HG03097 (cell line): ENCODE measurements at regions not wholly inside any gene's neighbourhood (a gene's known extent, or its start where the extent isn't known, plus 50 kb on each side); places are given as distances from the start of the nearest gene placed in this dataset.
"Not testable (repeated sequence)": the region's sequence is repeated elsewhere in the genome, so short reads cannot be mapped to it uniquely, and the experiment has no call there.

Source experiments
- ATAC-seq: cut with Tn5 transposase; IDR thresholded peaks from one replicate; pipeline ENCODE4 v1.9.1; 2021; ENCODE audit not compliant: unreplicated experiment, low FRiP score

DNA sequence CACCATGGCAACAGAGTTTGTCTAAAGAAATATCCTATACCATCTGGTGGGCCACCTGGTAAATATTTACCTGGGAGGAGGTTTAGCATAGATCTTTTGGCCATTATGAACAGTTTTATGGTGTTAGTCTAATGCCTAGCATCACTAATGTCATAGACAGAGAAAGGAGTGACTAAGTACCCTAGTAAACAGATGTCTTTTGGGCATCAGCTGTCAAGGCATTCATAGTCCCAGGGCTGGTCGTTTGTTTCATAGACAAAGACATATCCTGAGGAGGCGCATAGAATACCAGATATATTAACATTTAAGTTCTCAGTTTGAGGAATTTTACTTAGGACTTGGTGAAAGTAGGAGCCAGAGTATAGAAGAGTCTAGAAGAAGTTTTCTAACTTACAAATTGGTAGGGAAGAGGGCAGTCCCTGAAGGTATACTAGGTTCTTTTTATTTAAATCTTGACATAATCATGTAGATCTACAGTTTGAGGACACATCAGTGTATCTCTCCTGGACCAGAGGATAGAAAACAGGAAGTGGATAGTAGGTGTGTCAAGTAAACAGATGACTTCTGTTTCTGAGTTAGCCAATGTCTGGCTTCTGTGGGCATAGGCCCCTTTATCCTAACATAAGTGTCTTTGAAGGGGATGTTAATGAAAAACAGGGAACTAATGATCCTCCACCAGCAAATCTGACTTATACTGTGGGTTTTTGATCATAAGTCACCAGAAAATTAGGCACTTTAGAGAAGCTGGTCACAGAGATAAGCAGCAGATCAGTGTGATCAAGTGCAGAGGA is 105.0 kb upstream of the PRSS3 start:
- no peak for ATAC-seq

GRCh38 chr9:33695299-33695698 is 100.1 kb upstream of the PRSS3 start:
- ATAC-seq = no peak

- no peak for ATAC-seq
These were observed 99.5 kb upstream of the PRSS3 start for GRCh38 chr9:33695856-33696255.

DNA sequence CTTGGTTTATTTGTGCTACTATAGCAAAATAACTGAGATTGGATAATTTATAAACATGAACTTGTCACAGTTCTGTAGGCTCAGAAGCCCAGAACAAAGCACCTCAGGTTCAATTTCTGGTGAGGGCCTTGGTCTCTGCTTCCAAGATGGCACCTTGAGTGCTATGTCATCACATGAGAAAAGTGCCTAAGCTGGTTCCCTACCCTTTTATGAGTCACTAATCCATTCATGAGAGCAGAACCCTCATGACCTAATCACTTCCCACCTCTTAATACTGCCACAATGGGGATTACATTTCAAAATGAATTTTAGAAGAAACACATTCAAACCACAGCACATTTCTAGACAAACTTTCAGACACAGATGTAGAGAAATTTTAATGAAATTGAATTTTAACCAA is 98.2 kb upstream of the PRSS3 start:
- no peak for ATAC-seq

DNA sequence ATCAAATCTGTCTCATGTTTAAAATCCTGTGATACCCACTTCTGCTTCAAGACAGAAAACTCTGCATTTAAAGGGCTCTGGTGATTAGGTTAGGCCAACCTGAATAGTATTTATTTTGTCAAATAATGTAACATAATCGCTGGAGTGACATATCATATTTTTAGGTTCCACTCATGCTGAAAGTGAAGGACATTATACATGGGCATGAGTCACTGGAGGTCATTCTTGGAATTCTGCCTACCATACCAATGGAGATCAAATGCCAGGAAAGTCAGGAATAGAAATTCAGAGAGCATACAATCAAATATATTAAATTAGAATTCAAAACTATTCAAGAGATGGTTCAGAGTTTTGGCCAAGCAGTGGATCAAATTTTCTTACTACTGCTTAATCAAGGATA is 97.1 kb upstream of the PRSS3 start:
- ATAC-seq = no peak

- ATAC-seq = not testable (repeated sequence)
These were observed 94.4 kb upstream of the PRSS3 start for GRCh38 chr9:33700940-33701339.

- ATAC-seq = no peak
These were observed 91.8 kb upstream of the PRSS3 start for GRCh38 chr9:33703430-33704102.

DNA sequence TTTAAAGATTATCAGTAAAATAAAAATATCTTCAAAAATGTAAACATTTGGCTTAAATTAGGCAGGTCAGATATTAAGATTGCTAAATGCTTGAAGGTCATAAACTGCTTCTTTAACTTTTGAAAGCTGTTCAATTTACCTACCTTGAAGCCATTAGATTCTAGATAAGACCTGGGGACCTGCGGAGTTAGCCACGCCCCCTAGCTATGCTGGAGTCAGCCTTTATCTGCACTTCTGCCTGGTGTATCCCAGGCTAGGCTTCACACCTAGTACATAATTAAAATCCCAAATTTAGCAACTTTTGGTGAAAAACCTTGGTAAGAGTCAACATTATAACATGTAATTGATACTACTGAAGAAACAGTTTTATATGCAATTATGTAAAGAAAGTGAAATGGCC is 89.9 kb upstream of the PRSS3 start:
- ATAC-seq = not testable (repeated sequence)

- no peak for ATAC-seq
These were observed 86.9 kb upstream of the PRSS3 start for GRCh38 chr9:33708441-33708840.

DNA sequence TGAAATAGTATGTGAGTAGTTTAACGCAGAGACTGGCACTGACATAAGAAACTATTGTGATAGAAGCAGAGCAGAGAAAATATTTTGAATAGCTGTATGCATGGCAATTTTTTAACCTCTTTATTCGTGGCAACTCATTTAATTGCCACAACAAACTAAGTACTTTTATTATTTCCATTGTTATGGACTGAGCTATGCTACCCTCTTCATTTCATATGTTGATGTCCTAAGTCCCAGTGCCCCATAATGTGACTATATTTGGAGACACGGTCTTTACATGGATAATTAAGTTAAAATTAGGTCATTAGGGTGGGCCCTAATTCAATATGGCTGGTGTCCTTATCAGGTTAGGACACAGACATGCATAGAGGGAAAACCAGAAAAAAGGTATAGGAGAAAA is 86.1 kb upstream of the PRSS3 start:
- no peak for ATAC-seq

DNA sequence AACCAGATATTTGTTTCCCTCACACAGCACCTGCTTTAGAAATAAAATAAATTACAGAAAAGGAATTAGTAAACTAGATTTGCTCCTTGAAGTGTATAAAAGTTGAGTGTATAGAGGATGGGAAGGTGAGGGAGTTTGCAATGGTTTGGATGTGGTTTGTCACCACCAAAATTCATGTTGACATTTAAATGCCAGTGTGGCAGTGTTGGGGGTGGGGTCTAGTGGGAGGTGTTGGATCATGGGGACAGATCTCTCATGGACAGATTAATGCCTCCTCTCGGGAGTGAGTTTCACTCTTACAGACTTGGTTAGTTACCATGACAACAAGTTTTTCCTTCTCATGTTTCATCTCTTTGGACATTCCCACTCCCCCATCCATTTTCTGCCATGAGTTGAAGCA is 83.9 kb upstream of the PRSS3 start:
- not testable (repeated sequence) for ATAC-seq

DNA sequence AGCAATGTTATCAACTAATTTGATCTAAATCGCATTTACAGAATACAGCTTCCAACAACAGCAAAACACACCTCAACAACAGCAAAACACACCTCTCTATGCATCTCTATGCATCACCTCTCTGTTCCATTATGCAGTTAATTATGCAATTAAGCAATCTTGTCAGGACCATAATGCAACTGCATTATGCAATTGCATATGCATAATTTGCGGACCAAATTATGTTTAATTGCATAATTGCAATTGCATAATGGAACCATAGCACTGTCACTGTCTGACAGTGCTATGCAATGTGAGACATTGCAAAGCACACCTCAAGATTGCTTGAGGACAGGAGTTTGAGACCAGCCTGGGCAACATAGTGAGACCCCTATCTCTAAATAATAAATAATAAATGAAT is 80.4 kb upstream of the PRSS3 start:
- no peak for ATAC-seq

- no peak for ATAC-seq
These were observed 76.4 kb upstream of the PRSS3 start for GRCh38 chr9:33718987-33719386.

DNA sequence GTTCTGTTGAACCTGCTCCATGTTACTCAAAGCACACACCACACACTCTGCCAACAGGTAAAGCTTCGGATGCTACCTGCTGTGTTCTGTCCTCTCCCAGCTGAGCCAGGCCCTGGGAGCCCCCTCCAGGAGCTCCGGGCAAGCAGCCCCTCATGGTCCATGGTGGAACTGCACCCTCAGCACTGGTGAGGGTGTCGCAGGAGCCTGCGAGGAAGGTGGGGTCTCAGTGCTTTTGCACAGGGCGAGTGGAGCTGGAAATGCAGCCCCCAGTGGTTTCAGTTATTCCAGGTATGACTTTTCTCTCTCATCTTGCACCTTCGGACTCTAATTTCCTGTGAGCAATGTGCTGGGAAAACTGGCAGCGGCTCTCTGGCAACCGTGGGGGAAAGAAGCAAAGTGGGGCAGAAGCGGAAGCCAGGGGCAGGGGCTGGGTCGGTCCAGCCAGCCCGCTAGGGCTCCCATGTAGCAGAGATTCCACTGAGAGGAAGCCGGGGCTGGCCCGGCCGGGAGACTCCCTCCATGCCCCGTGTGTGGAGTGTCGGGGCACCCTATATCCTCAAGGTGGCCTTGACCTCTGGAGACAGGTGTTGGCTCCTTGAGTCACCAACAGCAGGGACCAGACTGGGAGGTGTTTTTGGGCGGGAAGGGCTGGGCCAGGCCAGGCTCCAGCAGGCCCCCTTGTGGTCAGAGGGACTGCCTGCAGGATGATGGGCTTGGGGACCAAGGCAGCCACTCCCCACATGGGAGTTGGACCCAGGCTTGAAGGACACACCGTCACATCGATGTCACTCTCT is 75.6 kb upstream of the PRSS3 start:
- ATAC-seq = no peak

DNA sequence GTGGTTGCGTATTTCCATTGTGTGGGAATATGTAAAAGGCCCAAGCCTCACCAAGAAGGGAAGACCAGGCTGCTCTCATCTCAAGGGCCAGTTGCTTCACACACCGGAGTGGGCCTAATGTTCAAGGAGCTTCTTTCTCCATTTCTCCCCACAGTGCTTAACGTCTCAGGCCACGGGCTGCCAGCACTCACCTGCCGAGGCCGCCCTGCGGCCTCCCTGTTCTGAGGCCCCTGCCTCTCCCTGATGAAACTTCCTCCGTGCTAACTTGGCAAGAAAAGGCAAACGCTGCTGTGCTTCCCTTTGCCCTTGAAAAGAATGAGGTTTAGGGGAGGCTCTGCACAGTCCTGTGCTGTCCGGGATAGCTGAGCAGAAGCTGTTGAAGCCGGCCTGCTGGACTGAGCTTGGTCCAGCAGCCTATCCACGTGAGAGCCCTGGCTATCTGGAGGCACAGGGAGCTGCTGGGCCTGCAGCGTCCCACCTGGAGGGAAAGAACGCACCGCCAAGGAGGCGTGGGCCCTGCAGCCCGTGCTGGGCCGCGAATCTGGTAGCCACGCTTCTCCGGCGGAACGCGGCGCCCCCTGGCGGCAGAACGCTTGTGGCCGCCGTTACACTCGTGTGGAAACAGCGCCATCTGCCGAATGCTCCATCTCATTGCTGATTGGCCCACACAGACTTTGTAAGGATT is 73.5 kb upstream of the PRSS3 start:
- peak; percentile 68 for ATAC-seq

DNA sequence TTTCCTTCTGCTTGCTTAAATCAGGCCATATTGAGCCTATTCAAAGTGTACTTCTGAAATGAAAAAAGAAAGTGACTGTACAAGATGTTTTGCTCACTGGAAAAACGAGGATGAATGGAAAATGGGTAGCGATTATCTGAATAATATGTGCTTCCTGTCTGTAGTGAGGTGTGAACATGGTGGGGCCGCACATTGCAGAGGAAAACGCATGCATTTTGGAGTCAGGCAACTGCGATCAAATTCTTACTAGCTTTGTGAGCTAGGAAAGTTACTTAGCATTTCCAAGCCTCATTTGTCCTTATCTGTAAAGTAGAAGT is 73.0 kb upstream of the PRSS3 start:
- no peak for ATAC-seq

DNA sequence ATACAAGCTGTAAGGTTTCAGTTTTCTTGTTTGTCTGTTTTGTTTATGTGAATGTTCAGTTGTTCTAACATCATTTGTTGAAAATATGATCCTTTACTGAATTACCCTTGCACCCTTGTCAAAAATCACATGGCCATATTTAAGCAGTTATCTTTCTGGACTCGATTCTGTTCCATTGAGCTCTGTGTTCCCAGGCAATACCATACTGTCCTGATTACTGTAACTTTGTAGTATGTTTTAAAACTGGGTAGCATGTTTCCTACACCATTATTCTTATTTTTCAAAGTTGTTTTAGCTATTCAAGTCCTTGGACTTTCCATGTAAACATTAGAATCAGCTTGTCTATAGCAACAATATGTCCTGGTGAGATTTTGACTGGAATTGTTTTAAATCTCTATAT is 66.7 kb upstream of the PRSS3 start:
- no peak for ATAC-seq

DNA sequence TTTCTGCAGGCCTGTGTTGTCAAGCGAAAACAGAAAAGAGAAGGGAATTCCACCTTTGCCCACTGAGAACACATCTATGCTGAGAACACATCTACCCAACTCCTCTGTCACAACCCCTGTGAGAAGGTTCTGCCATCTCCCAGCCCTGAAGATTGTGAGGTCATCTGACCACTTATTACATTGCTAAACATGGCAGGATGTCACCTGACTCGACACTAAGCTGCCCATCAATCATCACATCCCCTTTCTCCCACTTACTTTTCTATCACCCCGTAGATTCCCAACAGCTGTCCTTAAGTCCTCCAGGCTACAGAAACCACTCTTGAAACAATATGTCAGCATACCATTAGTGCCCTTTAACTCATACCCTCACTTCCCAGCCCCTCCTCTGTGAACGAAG is 64.2 kb upstream of the PRSS3 start:
- ATAC-seq = no peak

- no peak for ATAC-seq
These were observed 63.7 kb upstream of the PRSS3 start for GRCh38 chr9:33731625-33732024.

DNA sequence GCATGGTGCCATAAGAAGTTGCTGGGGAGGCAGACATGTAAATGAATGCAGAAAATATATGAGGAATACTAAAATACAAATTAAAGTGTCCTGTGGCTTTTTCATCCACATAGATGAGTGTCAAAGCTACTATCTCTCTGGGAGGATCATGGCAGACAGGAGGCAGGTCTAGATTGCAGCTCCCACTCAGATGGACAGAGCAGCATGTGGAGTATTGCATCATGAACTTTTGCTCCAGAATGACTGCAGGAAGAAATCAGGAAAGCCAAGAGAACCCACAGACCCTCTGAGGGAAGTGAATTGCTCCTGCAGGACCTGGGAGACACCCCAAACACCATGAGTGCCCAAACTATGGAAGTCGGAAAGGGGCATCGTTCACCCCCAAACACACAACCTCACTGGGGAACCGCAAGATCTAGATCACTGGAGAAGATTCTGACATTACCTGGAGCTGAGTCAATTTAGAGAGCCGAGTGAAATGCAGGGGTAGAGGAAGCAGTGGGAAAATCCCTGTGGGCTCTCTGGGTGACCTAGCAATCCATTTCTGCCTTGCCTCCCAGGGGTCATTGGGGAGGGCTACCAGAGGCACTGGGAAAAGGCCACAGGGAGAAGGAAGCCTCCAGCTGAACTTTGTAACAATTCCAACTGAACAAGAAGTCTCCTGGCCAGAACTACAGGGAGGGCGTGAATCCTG is 61.0 kb upstream of the PRSS3 start:
- ATAC-seq = not testable (repeated sequence)
